K562 (cell line): ENCODE measurements at regions not wholly inside any gene's neighbourhood (a gene's known extent, or its start where the extent isn't known, plus 50 kb on each side); places are given as distances from the start of the nearest gene placed in this dataset.

ENCODE experiments used
- CTCFL ChIP-seq: IDR thresholded peaks from 2 replicates; pipeline ENCODE4 v1.6.1; 2011; ENCODE audit warnings: borderline replicate concordance, low read depth, mild to moderate bottlenecking, moderate library complexity, low read length; ENCODE audit not compliant: insufficient read depth, poor library complexity, severe bottlenecking
- DIDO1 ChIP-seq: fragments of 450-650 bp; IDR thresholded peaks from 2 replicates; pipeline ENCODE4 v1.6.1; 2016; ENCODE audit warnings: low read depth, missing biosample characterization, missing genetic modification characterization
- EWSR1 ChIP-seq: fragments of 450-650 bp; IDR thresholded peaks from 2 replicates; pipeline ENCODE4 v1.6.1; 2018; ENCODE audit warnings: borderline replicate concordance, mild to moderate bottlenecking, low read depth, moderate library complexity; ENCODE audit not compliant: partially characterized antibody
- GTF2F1 ChIP-seq: IDR thresholded peaks from 2 replicates; pipeline ENCODE4 v1.6.1; 2011; ENCODE audit warnings: low read depth, low read length, improper control_type of control experiment
- HDAC1 ChIP-seq, 2 experiments: fragments of 450-650 bp; IDR thresholded peaks; 2 replicates each; pipeline ENCODE4 v1.6.1; 2016 to 2017; ENCODE audit warnings: inconsistent platforms in 1 of 2, mild to moderate bottlenecking in 1 of 2, moderate library complexity in 1 of 2
- JUN ChIP-seq, 2 experiments: sonication (generic) in 1 of 2; formaldehyde crosslinking in 1 of 2; IDR thresholded peaks; 2 replicates each; pipeline versions ENCODE4 v1.6.1 to v1.8.0; 2012 to 2022; ENCODE audit warnings: borderline replicate concordance in 2 of 2, mild to moderate bottlenecking in 2 of 2, improper control_type of control experiment in 1 of 2, low read depth in 1 of 2, low read length in 1 of 2, missing genetic modification reagents in 1 of 2
- MECOM ChIP-seq: fragments of 250-450 bp; sonication (Bioruptor Pico); IDR thresholded peaks from 2 replicates; pipeline ENCODE4 v1.8.0; 2022; ENCODE audit warnings: inconsistent platforms
- MYBL2 ChIP-seq, 2 experiments: fragments of 450-650 bp in 1 of 2; sonication (generic) in 1 of 2; formaldehyde crosslinking in 1 of 2; IDR thresholded peaks; 2 replicates each; pipeline versions ENCODE4 v1.6.1 to v1.8.1; 2017 to 2022; ENCODE audit warnings: borderline replicate concordance in 1 of 2, inconsistent platforms in 1 of 2, low read depth in 1 of 2, mild to moderate bottlenecking in 1 of 2, missing genetic modification reagents in 1 of 2, moderate library complexity in 1 of 2
- NBN ChIP-seq: fragments of 450-650 bp; IDR thresholded peaks from 2 replicates; pipeline ENCODE4 v1.6.1; 2016; ENCODE audit warnings: low read depth, mild to moderate bottlenecking
- PHB2 ChIP-seq: fragments of 450-650 bp; IDR thresholded peaks from 2 replicates; pipeline ENCODE4 v1.6.1; 2017; ENCODE audit warnings: low read depth
- PKNOX1 ChIP-seq: fragments of 450-650 bp; IDR thresholded peaks from 2 replicates; pipeline ENCODE4 v1.6.1; 2016
- SMARCE1 ChIP-seq: fragments of 450-650 bp; IDR thresholded peaks from 2 replicates; pipeline ENCODE4 v1.7.1; 2016; ENCODE audit warnings: mild to moderate bottlenecking
- SREBF2 ChIP-seq: sonication (generic); formaldehyde crosslinking; IDR thresholded peaks from 2 replicates; pipeline ENCODE4 v1.4.0; 2020; ENCODE audit warnings: mild to moderate bottlenecking, missing genetic modification reagents
- TCF7L2 ChIP-seq: fragments of 150-350 bp; IDR thresholded peaks from 2 replicates; pipeline ENCODE4 v1.6.1; 2016; ENCODE audit warnings: low read depth, mild to moderate bottlenecking, low read length, moderate library complexity
- TFAP4 ChIP-seq: sonication (generic); formaldehyde crosslinking; IDR thresholded peaks from 2 replicates; pipeline ENCODE4 v1.8.0; 2022; ENCODE audit warnings: missing genetic modification reagents, mild to moderate bottlenecking, moderate library complexity, borderline replicate concordance
- XRCC3 ChIP-seq: fragments of 450-650 bp; IDR thresholded peaks from 2 replicates; pipeline ENCODE4 v1.6.1; 2017; ENCODE audit warnings: mild to moderate bottlenecking, moderate library complexity
- ZFP1 ChIP-seq: fragments of 450-650 bp; formaldehyde crosslinking; IDR thresholded peaks from 2 replicates; pipeline ENCODE4 v1.4.0; 2020; ENCODE audit warnings: mild to moderate bottlenecking, mixed read lengths
- ZNF3 ChIP-seq: fragments of 250-450 bp; sonication (Bioruptor Pico); IDR thresholded peaks from 2 replicates; pipeline ENCODE4 v1.5.0; 2021; ENCODE audit warnings: mild to moderate bottlenecking, moderate library complexity
- ZNF507 ChIP-seq: conservative IDR thresholded peaks from 2 replicates; pipeline ENCODE4 v1.6.1; 2017; ENCODE audit warnings: missing genetic modification characterization, missing compliant biosample characterization
- ZNF76 ChIP-seq: fragments of 250-450 bp; sonication (Bioruptor Pico); IDR thresholded peaks from 2 replicates; pipeline ENCODE4 v1.4.0; 2020; ENCODE audit warnings: mild to moderate bottlenecking, moderate library complexity, borderline replicate concordance
- ZNF785 ChIP-seq: fragments of 250-450 bp; sonication (Bioruptor Pico); IDR thresholded peaks from 2 replicates; pipeline ENCODE4 v1.4.0; 2020; ENCODE audit warnings: mild to moderate bottlenecking
- TF ChIP-seq, protein P1 (sequence below): fragments of 200-800 bp; sonication (Bioruptor generic); IDR thresholded peaks from 2 replicates; pipeline ENCODE4 v1.6.1; 2017; ENCODE audit warnings: missing genetic modification characterization, missing compliant biosample characterization
- TF ChIP-seq, protein P2 (sequence below): fragments of 250-450 bp; sonication (Bioruptor Pico); IDR thresholded peaks from 2 replicates; pipeline ENCODE4 v1.4.0; 2020; ENCODE audit warnings: mild to moderate bottlenecking, moderate library complexity

GRCh38 chr5:124797665-124798087, 51.2 kb upstream of the ZNF608 start (continued):
- TF ChIP-seq CTCFL (no peak), JUN (IDR thresholded peaks at IDR 0.05; ENCODE audit: borderline replicate concordance, low read depth, low read length) (no peak), JUN (CRISPR knock-in tag; IDR thresholded peaks at IDR 0.05; ENCODE audit: borderline replicate concordance) (no peak), MYBL2 (IDR thresholded peaks at IDR 0.05; ENCODE audit: low read depth) (no peak), MYBL2 (CRISPR knock-in tag; IDR thresholded peaks at IDR 0.05; ENCODE audit: borderline replicate concordance) (no peak), ZNF785 (CRISPR knock-in tag) (no peak), SMARCE1 (no peak), MECOM (CRISPR knock-in tag) (no peak), GTF2F1 (no peak), HDAC1 (IDR thresholded peaks at IDR 0.05) (no peak), EWSR1 (no peak), PKNOX1 (no peak), TFAP4 (peak; percentile 33; the same call in 1 of the 2 replicates), DIDO1 (no peak), TCF7L2 (no peak), ZNF76 (CRISPR knock-in tag) (no peak), SREBF2 (CRISPR knock-in tag) (no peak), ZNF507 (tag) (no peak), PHB2 (no peak), ZFP1 (CRISPR knock-in tag) (no peak), NBN (no peak), XRCC3 (no peak), ZNF3 (CRISPR knock-in tag) (no peak)
- TF ChIP-seq, protein P1, sequence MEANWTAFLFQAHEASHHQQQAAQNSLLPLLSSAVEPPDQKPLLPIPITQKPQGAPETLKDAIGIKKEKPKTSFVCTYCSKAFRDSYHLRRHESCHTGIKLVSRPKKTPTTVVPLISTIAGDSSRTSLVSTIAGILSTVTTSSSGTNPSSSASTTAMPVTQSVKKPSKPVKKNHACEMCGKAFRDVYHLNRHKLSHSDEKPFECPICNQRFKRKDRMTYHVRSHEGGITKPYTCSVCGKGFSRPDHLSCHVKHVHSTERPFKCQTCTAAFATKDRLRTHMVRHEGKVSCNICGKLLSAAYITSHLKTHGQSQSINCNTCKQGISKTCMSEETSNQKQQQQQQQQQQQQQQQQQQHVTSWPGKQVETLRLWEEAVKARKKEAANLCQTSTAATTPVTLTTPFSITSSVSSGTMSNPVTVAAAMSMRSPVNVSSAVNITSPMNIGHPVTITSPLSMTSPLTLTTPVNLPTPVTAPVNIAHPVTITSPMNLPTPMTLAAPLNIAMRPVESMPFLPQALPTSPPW, result peak; percentile 38; the same call in 1 of the 2 replicates
- TF ChIP-seq, protein P2, sequence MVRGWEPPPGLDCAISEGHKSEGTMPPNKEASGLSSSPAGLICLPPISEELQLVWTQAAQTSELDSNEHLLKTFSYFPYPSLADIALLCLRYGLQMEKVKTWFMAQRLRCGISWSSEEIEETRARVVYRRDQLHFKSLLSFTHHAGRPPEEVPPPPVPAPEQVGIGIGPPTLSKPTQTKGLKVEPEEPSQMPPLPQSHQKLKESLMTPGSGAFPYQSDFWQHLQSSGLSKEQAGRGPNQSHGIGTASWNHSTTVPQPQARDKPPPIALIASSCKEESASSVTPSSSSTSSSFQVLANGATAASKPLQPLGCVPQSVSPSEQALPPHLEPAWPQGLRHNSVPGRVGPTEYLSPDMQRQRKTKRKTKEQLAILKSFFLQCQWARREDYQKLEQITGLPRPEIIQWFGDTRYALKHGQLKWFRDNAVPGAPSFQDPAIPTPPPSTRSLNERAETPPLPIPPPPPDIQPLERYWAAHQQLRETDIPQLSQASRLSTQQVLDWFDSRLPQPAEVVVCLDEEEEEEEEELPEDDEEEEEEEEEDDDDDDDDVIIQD, result no peak
